ENCODE measurements at regions not wholly inside any gene's neighbourhood (a gene's known extent, or its start where the extent isn't known, plus 50 kb on each side); places are given as distances from the start of the nearest gene placed in this dataset.

- DNase-seq (ENCODE audit: insufficient read length, low spot score, missing footprints) = no peak
- Histone ChIP-seq H3K27me3 (ENCODE audit: insufficient read depth, low read length) (no peaks in the 10 kb centered on the region), H3K4me3 (ENCODE audit: insufficient read depth, low read length) (no peak overlapping the region), H3K4me1 (ENCODE audit: insufficient read depth, low read length) (no peaks in the 10 kb centered on the region), H4K20me1 (ENCODE audit: insufficient read depth, low read length) (no peaks in the 10 kb centered on the region), H3K27ac (ENCODE audit: low read depth, low read length) (no peak overlapping the region), H3K79me2 (ENCODE audit: insufficient read depth, low read length) (no peaks in the 10 kb centered on the region), H2AFZ (ENCODE audit: low read length) (no peak overlapping the region), H3K4me2 (ENCODE audit: insufficient read depth, low read length) (no peak overlapping the region), H3K36me3 (ENCODE audit: insufficient read depth, low read length) (no peaks in the 10 kb centered on the region), H3K9me3 (ENCODE audit: low read depth, low read length) (no peaks in the 10 kb centered on the region)
- no peak for TF ChIP-seq CTCF (IDR thresholded peaks at IDR 0.05; ENCODE audit: extremely low read depth, low read depth, low read length)
Observed at GRCh38 chr5:91703128-91703527, 320.0 kb upstream of the ARRDC3 start.

GRCh38 chr5:91699429-91699828, 316.3 kb upstream of the ARRDC3 start:
- no peak overlapping the region for H3K27ac ChIP-seq (ENCODE audit: low read depth, low read length)
- no peak for TF ChIP-seq CTCF (IDR thresholded peaks at IDR 0.05; ENCODE audit: extremely low read depth, low read depth, low read length)

GRCh38 chr5:91691592-91691991, 308.5 kb upstream of the ARRDC3 start:
- no peaks in the 10 kb centered on the region for H3K36me3 ChIP-seq (ENCODE audit: insufficient read depth, low read length)
- H3K27me3 ChIP-seq (ENCODE audit: insufficient read depth, low read length) = no peaks in the 10 kb centered on the region
- no peak overlapping the region for H3K4me3 ChIP-seq (ENCODE audit: insufficient read depth, low read length)
- H3K4me1 ChIP-seq (ENCODE audit: insufficient read depth, low read length) = no peaks in the 10 kb centered on the region
- no peak overlapping the region for H2AFZ ChIP-seq (ENCODE audit: low read length)
- no peak for TF ChIP-seq CTCF (IDR thresholded peaks at IDR 0.05; ENCODE audit: extremely low read depth, low read depth, low read length)
- no peaks in the 10 kb centered on the region for H4K20me1 ChIP-seq (ENCODE audit: insufficient read depth, low read length)
- no peaks in the 10 kb centered on the region for H3K79me2 ChIP-seq (ENCODE audit: insufficient read depth, low read length)
- no peaks in the 10 kb centered on the region for H3K9me3 ChIP-seq (ENCODE audit: low read depth, low read length)
- H3K27ac ChIP-seq (ENCODE audit: low read depth, low read length) = no peak overlapping the region
- no peak for DNase-seq (ENCODE audit: insufficient read length, low spot score, missing footprints)
- no peak overlapping the region for H3K4me2 ChIP-seq (ENCODE audit: insufficient read depth, low read length)

More at GRCh38 chr5:91699429-91699828, 316.3 kb upstream of the ARRDC3 start:
- Histone ChIP-seq H3K36me3 (ENCODE audit: insufficient read depth, low read length) (no peaks in the 10 kb centered on the region), H3K79me2 (ENCODE audit: insufficient read depth, low read length) (no peaks in the 10 kb centered on the region), H3K4me1 (ENCODE audit: insufficient read depth, low read length) (no peaks in the 10 kb centered on the region), H2AFZ (ENCODE audit: low read length) (no peak overlapping the region), H3K9me3 (ENCODE audit: low read depth, low read length) (no peaks in the 10 kb centered on the region), H3K4me2 (ENCODE audit: insufficient read depth, low read length) (no peak overlapping the region), H3K27me3 (ENCODE audit: insufficient read depth, low read length) (no peaks in the 10 kb centered on the region), H4K20me1 (ENCODE audit: insufficient read depth, low read length) (no peaks in the 10 kb centered on the region), H3K4me3 (ENCODE audit: insufficient read depth, low read length) (no peak overlapping the region)
- no peak for DNase-seq (ENCODE audit: insufficient read length, low spot score, missing footprints)

- no peak for TF ChIP-seq CTCF (IDR thresholded peaks at IDR 0.05; ENCODE audit: extremely low read depth, low read depth, low read length)
- DNase-seq (ENCODE audit: insufficient read length, low spot score, missing footprints) = no peak
- no peaks in the 10 kb centered on the region for H3K27me3 ChIP-seq (ENCODE audit: insufficient read depth, low read length)
- no peaks in the 10 kb centered on the region for H3K4me1 ChIP-seq (ENCODE audit: insufficient read depth, low read length)
- no peak overlapping the region for H3K27ac ChIP-seq (ENCODE audit: low read depth, low read length)
- H2AFZ ChIP-seq (ENCODE audit: low read length) = no peak overlapping the region
- H4K20me1 ChIP-seq (ENCODE audit: insufficient read depth, low read length) = no peaks in the 10 kb centered on the region
- no peak overlapping the region for H3K4me3 ChIP-seq (ENCODE audit: insufficient read depth, low read length)
- H3K79me2 ChIP-seq (ENCODE audit: insufficient read depth, low read length) = no peaks in the 10 kb centered on the region
- H3K36me3 ChIP-seq (ENCODE audit: insufficient read depth, low read length) = no peaks in the 10 kb centered on the region
- H3K4me2 ChIP-seq (ENCODE audit: insufficient read depth, low read length) = no peak overlapping the region
- no peaks in the 10 kb centered on the region for H3K9me3 ChIP-seq (ENCODE audit: low read depth, low read length)
Observed at GRCh38 chr5:91690921-91691320, 307.8 kb upstream of the ARRDC3 start.
